OCI-LY3 (cell line): ENCODE measurements at regions not wholly inside any gene's neighbourhood (a gene's known extent, or its start where the extent isn't known, plus 50 kb on each side); places are given as distances from the start of the nearest gene placed in this dataset.
A peak's percentile ranks its signal among the peaks of the same experiment; 100 is the strongest.

Experiments used
- H2AFZ ChIP-seq: fragments of 200-600, 300-600 bp; shearing (Covaris generic); 2 replicates; pipeline ENCODE4 v1.6.0; 2014; ENCODE audit warnings: antibody characterized with exemption, low read depth, low read length
- H3K27ac ChIP-seq: fragments of 200-600, 300-600 bp; sonication (generic); 2 replicates; pipeline ENCODE4 v1.5.1; 2014; ENCODE audit warnings: mild to moderate bottlenecking, low read length, moderate library complexity, mixed read lengths
- H3K27me3 ChIP-seq: fragments of 200-600, 300-600 bp; sonication (generic); 2 replicates; pipeline ENCODE4 v1.6.1; 2014; ENCODE audit warnings: low read depth, low read length, mixed read lengths
- H3K36me3 ChIP-seq: fragments of 200-600, 300-600 bp; sonication (generic); replicated peaks from 2 replicates; pipeline ENCODE3; 2014; ENCODE audit warnings: low read depth, low read length, mixed read lengths
- H3K4me1 ChIP-seq: fragments of 300-600, 200-600 bp; sonication (generic); 2 replicates; pipeline ENCODE4 v1.6.1; 2014; ENCODE audit warnings: low read length, mixed read lengths
- H3K4me2 ChIP-seq: fragments of 200-600, 300-600 bp; sonication (generic); 2 replicates; pipeline ENCODE4 v1.6.1; 2014; ENCODE audit warnings: low read length, mixed read lengths
- H3K4me3 ChIP-seq: fragments of 300-600, 200-600 bp; sonication (generic); 2 replicates; pipeline ENCODE4 v1.5.1; 2014; ENCODE audit warnings: antibody characterized with exemption, mild to moderate bottlenecking, low read length, moderate library complexity
- H3K79me2 ChIP-seq: fragments of 300-600, 200-600 bp; shearing (Covaris generic); 2 replicates; pipeline ENCODE4 v1.6.1; 2014; ENCODE audit warnings: mild to moderate bottlenecking, low read length, mixed read lengths
- H3K9ac ChIP-seq: fragments of 300-600, 200-600 bp; shearing (Covaris generic); 2 replicates; pipeline ENCODE4 v1.6.0; 2014; ENCODE audit warnings: mild to moderate bottlenecking, low read length, moderate library complexity
- H3K9me3 ChIP-seq: fragments of 200-600, 300-600 bp; shearing (Covaris generic); 2 replicates; pipeline ENCODE4 v1.6.1; 2014; ENCODE audit warnings: low read length, mixed read lengths; ENCODE audit not compliant: insufficient read depth
- H4K20me1 ChIP-seq: fragments of 200-600, 300-600 bp; sonication (generic); 2 replicates; pipeline ENCODE4 v1.6.1; 2016; ENCODE audit warnings: low read length, mixed read lengths; ENCODE audit not compliant: insufficient read depth
- CTCF ChIP-seq: fragments of 200-600, 300-600 bp; sonication (generic); IDR thresholded peaks from 2 replicates; pipeline ENCODE4 v1.5.1; 2014; ENCODE audit warnings: antibody characterized with exemption, low read length, low read depth
- EZH2phosphoT487 ChIP-seq: fragments of 200-600 bp; shearing (Covaris generic); IDR thresholded peaks from 2 replicates; pipeline ENCODE4 v1.6.1; 2018; ENCODE audit warnings: antibody characterized with exemption, mixed run types, low read depth

- H3K79me2 ChIP-seq: no peaks in the 10 kb centered on the region
- H3K4me3 ChIP-seq: no peak overlapping the region
- H3K36me3 ChIP-seq: no peaks in the 10 kb centered on the region
- TF ChIP-seq CTCF (no peak), EZH2phosphoT487 (no peak)
- H3K9me3 ChIP-seq: no peaks in the 10 kb centered on the region
- no peak overlapping the region for H3K27ac ChIP-seq
- H4K20me1 ChIP-seq: no peaks in the 10 kb centered on the region
- no peak overlapping the region for H2AFZ ChIP-seq
- no peak overlapping the region for H3K9ac ChIP-seq
- no peaks in the 10 kb centered on the region for H3K27me3 ChIP-seq
- no peaks in the 10 kb centered on the region for H3K4me1 ChIP-seq
- no peak overlapping the region for H3K4me2 ChIP-seq
Measured at GRCh38 chr5:96530901-96531300, 97.9 kb upstream of the PCSK1 start.

GRCh38 chr5:96533371-96533770, 100.3 kb upstream of the PCSK1 start:
- no peak overlapping the region for H3K4me2 ChIP-seq
- no peaks in the 10 kb centered on the region for H3K27me3 ChIP-seq
- H3K4me1 ChIP-seq: peaks cover 10% of the 10 kb centered on the region; the same call in 1 of the 2 replicates
- H2AFZ ChIP-seq: no peak overlapping the region
- no peak overlapping the region for H3K9ac ChIP-seq
- no peak overlapping the region for H3K27ac ChIP-seq
- H4K20me1 ChIP-seq: no peaks in the 10 kb centered on the region
- no peak overlapping the region for H3K4me3 ChIP-seq
- TF ChIP-seq CTCF (no peak), EZH2phosphoT487 (no peak)
- no peaks in the 10 kb centered on the region for H3K36me3 ChIP-seq
- no peaks in the 10 kb centered on the region for H3K9me3 ChIP-seq
- H3K79me2 ChIP-seq: no peaks in the 10 kb centered on the region

GRCh38 chr5:96537386-96537785, 104.3 kb upstream of the PCSK1 start:
- no peak overlapping the region for H3K4me2 ChIP-seq
- H2AFZ ChIP-seq: no peak overlapping the region

GRCh38 chr5:96538808-96539250, 105.8 kb upstream of the PCSK1 start:
- TF ChIP-seq EZH2phosphoT487: no peak
- no peak for TF ChIP-seq CTCF
- H3K9ac ChIP-seq: no peak overlapping the region
- H3K27me3 ChIP-seq: no peaks in the 10 kb centered on the region
- peaks cover 18% of the 10 kb centered on the region for H3K4me1 ChIP-seq
- no peak overlapping the region for H2AFZ ChIP-seq
- H3K4me3 ChIP-seq: no peak overlapping the region
- peak overlapping the region; percentile 33 for H3K4me2 ChIP-seq
- no peaks in the 10 kb centered on the region for H3K79me2 ChIP-seq
- H3K27ac ChIP-seq: no peak overlapping the region
- H3K36me3 ChIP-seq: no peaks in the 10 kb centered on the region
- H3K9me3 ChIP-seq: no peaks in the 10 kb centered on the region
- no peaks in the 10 kb centered on the region for H4K20me1 ChIP-seq

More at GRCh38 chr5:96537386-96537785, 104.3 kb upstream of the PCSK1 start:
- no peaks in the 10 kb centered on the region for H3K27me3 ChIP-seq
- no peak for TF ChIP-seq EZH2phosphoT487
- no peak for TF ChIP-seq CTCF
- H3K4me3 ChIP-seq: no peak overlapping the region
- no peaks in the 10 kb centered on the region for H3K79me2 ChIP-seq
- H3K27ac ChIP-seq: no peak overlapping the region
- no peaks in the 10 kb centered on the region for H3K36me3 ChIP-seq
- peaks cover 18% of the 10 kb centered on the region for H3K4me1 ChIP-seq
- H4K20me1 ChIP-seq: no peaks in the 10 kb centered on the region
- H3K9me3 ChIP-seq: no peaks in the 10 kb centered on the region
- no peak overlapping the region for H3K9ac ChIP-seq
